ENCODE measurements at regions not wholly inside any gene's neighbourhood (a gene's known extent, or its start where the extent isn't known, plus 50 kb on each side); places are given as distances from the start of the nearest gene placed in this dataset.

- DNase-seq (ENCODE audit: extremely low spot score) = no peak
- ChIA-PET POLR2A (no interaction called here), CTCF (interaction anchor here (1.0 kb wide), 1 partner anchor 97 kb away, joined by 4 read pairs; no protein-coding TSS in a partner anchor)
- TF ChIP-seq CTCF (IDR thresholded peaks at IDR 0.05; ENCODE audit: control extremely low read depth, extremely low read depth, low read depth, missing control alignments) = no peak
These were observed 246.4 kb downstream of the MATN1 start for GRCh38 chr1:30476911-30477459.

- TF ChIP-seq CTCF (IDR thresholded peaks at IDR 0.05; ENCODE audit: control extremely low read depth, extremely low read depth, low read depth, missing control alignments) = no peak
- ChIA-PET CTCF (interaction anchor here (1.4 kb wide), 1 partner anchor 15 kb away, joined by 4 read pairs; no protein-coding TSS in a partner anchor), POLR2A (no interaction called here)
- no peak for DNase-seq (ENCODE audit: extremely low spot score)
These were observed 246.9 kb downstream of the MATN1 start for GRCh38 chr1:30476476-30476875.

GRCh38 chr1:30475966-30476365 lies 247.4 kb downstream of the MATN1 start:
- ChIA-PET CTCF (interaction anchor here (1.4 kb wide), 1 partner anchor 15 kb away, joined by 4 read pairs; no protein-coding TSS in a partner anchor), POLR2A (no interaction called here)
- no peak for DNase-seq (ENCODE audit: extremely low spot score)
- no peak for TF ChIP-seq CTCF (IDR thresholded peaks at IDR 0.05; ENCODE audit: control extremely low read depth, extremely low read depth, low read depth, missing control alignments)

GRCh38 chr1:30475201-30475600 lies 248.2 kb downstream of the MATN1 start:
- ChIA-PET POLR2A (no interaction called here), CTCF (interaction anchor here (1.4 kb wide), 1 partner anchor 14 kb away, joined by 4 read pairs; no protein-coding TSS in a partner anchor)
- no peak for DNase-seq (ENCODE audit: extremely low spot score)
- no peak for TF ChIP-seq CTCF (IDR thresholded peaks at IDR 0.05; ENCODE audit: control extremely low read depth, extremely low read depth, low read depth, missing control alignments)

GRCh38 chr1:30474818-30475200 lies 248.6 kb downstream of the MATN1 start:
- CTCF ChIA-PET = no interaction called here

More at GRCh38 chr1:30474818-30475200, 248.6 kb downstream of the MATN1 start:
- TF ChIP-seq CTCF (IDR thresholded peaks at IDR 0.05; ENCODE audit: control extremely low read depth, extremely low read depth, low read depth, missing control alignments) = no peak
- no peak for DNase-seq (ENCODE audit: extremely low spot score)
- POLR2A ChIA-PET = no interaction called here

All from GM10248 (cell line).